Endothelial cell (in vitro differentiated cells): ENCODE measurements at regions not wholly inside any gene's neighbourhood (a gene's known extent, or its start where the extent isn't known, plus 50 kb on each side); places are given as distances from the start of the nearest gene placed in this dataset.

Source experiments
- DNase-seq: peaks from one replicate; pipeline ENCODE4 v3.0.0; 2021; ENCODE audit warnings: low spot score
- H3K27ac Mint-ChIP-seq: one replicate; pipeline ENCODE4 v1.8.0; 2021; ENCODE audit warnings: mixed read lengths, inconsistent platforms; ENCODE audit not compliant: unreplicated experiment
- H3K27me3 Mint-ChIP-seq: one replicate; pipeline ENCODE4 v1.8.0; 2021; ENCODE audit warnings: mild to moderate bottlenecking, moderate library complexity, mixed read lengths, inconsistent platforms; ENCODE audit not compliant: unreplicated experiment
- H3K36me3 Mint-ChIP-seq: one replicate; pipeline ENCODE4 v1.8.0; 2021; ENCODE audit warnings: mild to moderate bottlenecking, low read depth, mixed read lengths, inconsistent platforms; ENCODE audit not compliant: unreplicated experiment
- H3K4me1 Mint-ChIP-seq: one replicate; pipeline ENCODE4 v1.8.0; 2021; ENCODE audit warnings: mild to moderate bottlenecking, mixed read lengths, inconsistent platforms; ENCODE audit not compliant: unreplicated experiment
- H3K4me3 Mint-ChIP-seq: one replicate; pipeline ENCODE4 v1.8.0; 2021; ENCODE audit warnings: mild to moderate bottlenecking, mixed read lengths, inconsistent platforms; ENCODE audit not compliant: unreplicated experiment
- H3K9me3 Mint-ChIP-seq: one replicate; pipeline ENCODE4 v1.8.0; 2021; ENCODE audit warnings: mixed read lengths, inconsistent platforms; ENCODE audit not compliant: unreplicated experiment
- TF ChIP-seq, protein P1 (sequence below): fragments of 200-600 bp; sonication (generic); IDR thresholded peaks from one replicate; pipeline ENCODE4 v1.5.0; 2021; ENCODE audit warnings: antibody characterized with exemption; ENCODE audit not compliant: unreplicated experiment

DNA sequence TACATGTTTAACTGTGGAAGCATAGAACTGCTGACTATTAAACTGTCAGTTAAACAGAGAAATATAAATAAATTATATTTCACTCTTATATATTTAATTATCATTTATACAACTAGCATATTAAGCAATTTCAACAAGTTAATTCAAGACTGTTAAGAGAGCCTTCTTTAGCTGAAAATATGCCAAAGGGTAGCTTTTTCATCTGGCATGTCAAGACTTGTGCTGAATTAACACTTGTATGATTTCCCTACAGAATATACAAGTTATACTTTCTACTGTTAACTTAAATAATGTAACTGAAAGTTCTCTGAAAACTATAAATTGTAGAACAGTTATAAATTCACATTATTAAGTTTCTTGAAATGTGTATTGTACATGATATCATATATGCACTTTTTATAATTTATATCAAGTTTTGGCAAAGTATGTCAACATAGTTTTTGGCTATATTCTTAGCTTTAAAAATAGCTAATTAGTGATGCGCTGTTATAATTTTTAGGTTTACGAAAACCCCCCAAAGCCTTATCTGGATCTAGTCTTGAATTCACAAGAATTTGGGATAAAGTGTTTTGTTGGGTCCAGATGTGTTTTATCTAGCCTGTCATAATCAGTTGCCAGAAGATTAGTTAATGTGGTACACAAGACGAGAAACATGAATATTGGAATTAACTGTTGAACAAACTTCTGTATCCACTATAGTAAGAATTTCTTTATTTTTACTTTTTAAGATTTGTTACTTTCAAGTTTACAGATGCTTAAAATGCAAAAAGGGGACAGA is 231.1 kb upstream of the FOXP2 start:
- TF ChIP-seq, protein P1, sequence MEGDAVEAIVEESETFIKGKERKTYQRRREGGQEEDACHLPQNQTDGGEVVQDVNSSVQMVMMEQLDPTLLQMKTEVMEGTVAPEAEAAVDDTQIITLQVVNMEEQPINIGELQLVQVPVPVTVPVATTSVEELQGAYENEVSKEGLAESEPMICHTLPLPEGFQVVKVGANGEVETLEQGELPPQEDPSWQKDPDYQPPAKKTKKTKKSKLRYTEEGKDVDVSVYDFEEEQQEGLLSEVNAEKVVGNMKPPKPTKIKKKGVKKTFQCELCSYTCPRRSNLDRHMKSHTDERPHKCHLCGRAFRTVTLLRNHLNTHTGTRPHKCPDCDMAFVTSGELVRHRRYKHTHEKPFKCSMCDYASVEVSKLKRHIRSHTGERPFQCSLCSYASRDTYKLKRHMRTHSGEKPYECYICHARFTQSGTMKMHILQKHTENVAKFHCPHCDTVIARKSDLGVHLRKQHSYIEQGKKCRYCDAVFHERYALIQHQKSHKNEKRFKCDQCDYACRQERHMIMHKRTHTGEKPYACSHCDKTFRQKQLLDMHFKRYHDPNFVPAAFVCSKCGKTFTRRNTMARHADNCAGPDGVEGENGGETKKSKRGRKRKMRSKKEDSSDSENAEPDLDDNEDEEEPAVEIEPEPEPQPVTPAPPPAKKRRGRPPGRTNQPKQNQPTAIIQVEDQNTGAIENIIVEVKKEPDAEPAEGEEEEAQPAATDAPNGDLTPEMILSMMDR: no peak
- Mint-ChIP-seq H3K9me3 (no peaks in the 10 kb centered on the region), H3K36me3 (no peaks in the 10 kb centered on the region), H3K27me3 (no peaks in the 10 kb centered on the region), H3K4me1 (no peaks in the 10 kb centered on the region), H3K4me3 (no peak overlapping the region), H3K27ac (no peak overlapping the region)
- no peak for DNase-seq

DNA sequence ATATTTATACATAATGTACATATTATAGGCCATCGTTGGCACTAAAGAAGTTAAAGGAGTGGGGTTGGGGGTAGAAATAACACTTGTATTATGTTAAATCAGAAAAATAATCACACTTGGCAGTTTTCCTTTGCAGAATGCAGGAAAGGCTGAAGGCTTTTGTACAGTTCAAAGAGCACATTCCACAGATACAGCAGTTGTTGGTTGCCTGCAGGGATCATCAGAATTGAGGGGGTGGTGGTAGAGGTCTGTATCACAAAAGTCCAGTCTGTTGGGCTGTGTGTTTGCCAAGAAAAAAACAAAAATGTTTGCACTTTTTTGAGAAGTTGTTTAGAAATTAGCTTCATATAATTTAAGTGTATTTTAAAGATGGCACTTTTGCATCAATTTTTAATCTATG is 231.8 kb upstream of the FOXP2 start:
- no peaks in the 10 kb centered on the region for H3K9me3 Mint-ChIP-seq
- no peak overlapping the region for H3K27ac Mint-ChIP-seq
- no peak for DNase-seq
- H3K4me1 Mint-ChIP-seq: no peaks in the 10 kb centered on the region
- H3K27me3 Mint-ChIP-seq: no peaks in the 10 kb centered on the region
- H3K4me3 Mint-ChIP-seq: no peak overlapping the region
- H3K36me3 Mint-ChIP-seq: no peaks in the 10 kb centered on the region
- TF ChIP-seq, protein P1: no peak

DNA sequence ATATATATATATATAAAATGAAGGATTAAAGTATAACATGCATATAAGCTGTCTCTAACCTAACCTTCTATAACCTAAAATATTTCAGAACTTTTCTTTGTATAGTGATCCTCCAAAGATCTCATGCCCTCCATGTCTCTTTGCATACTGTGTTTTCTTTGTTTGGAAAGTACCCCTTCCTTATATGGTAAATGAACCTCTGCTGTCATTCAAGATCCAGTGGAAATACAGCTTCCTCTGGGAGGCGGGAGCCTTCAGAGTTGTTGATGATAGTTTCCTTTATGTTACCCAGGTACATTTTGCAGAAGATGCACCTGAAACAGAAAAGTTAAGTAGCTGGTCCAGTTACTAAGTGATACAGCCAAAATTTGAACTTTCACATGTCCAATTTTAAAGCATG is 233.3 kb upstream of the FOXP2 start:
- no peak for DNase-seq
- H3K9me3 Mint-ChIP-seq: no peaks in the 10 kb centered on the region
- no peaks in the 10 kb centered on the region for H3K4me1 Mint-ChIP-seq
- H3K27me3 Mint-ChIP-seq: no peaks in the 10 kb centered on the region
- no peak overlapping the region for H3K4me3 Mint-ChIP-seq
- TF ChIP-seq, protein P1: no peak
- H3K27ac Mint-ChIP-seq: no peak overlapping the region
- H3K36me3 Mint-ChIP-seq: no peaks in the 10 kb centered on the region

DNA sequence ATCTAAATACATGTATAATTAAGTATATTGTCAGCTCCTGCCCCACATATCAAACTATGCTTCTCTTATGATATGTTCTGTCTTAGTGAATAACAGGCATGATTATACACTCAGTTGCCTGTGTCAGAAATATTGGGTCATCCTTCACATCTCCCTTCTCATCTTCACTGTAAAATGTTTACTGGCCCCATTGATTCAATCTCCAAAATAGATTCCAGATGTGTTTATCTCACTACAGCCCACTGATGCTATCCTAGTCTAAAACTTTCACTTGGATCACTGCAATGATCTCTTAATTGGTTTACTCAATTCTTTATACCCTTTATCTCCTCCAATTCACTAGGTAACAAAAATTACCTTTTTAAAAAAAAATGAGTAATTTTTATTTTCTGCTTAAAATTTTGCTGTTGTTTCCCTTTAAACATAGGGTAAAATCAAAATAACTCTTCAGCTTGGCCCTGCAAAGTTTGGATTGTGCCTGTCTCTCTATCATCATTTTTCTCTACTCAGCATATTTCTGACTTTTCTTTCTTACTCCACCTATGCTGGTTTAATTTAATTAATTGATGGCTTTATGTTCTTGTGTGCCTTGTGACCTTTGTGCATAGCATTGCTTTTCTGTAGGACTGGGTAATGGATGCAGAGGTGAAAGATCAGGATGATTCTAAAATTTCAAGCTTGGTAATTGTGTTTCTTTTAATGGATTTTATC is 233.9 kb upstream of the FOXP2 start:
- no peak for DNase-seq
- Mint-ChIP-seq H3K4me1 (no peaks in the 10 kb centered on the region), H3K36me3 (no peaks in the 10 kb centered on the region)

More for the DNA sequence above, 233.9 kb upstream of the FOXP2 start:
- Mint-ChIP-seq H3K4me3 (no peak overlapping the region), H3K9me3 (no peaks in the 10 kb centered on the region), H3K27ac (no peak overlapping the region), H3K27me3 (no peaks in the 10 kb centered on the region)
- TF ChIP-seq, protein P1: no peak
